ENCODE measurements at regions not wholly inside any gene's neighbourhood (a gene's known extent, or its start where the extent isn't known, plus 50 kb on each side); places are given as distances from the start of the nearest gene placed in this dataset.
"Not testable (repeated sequence)": the region's sequence is repeated elsewhere in the genome, so short reads cannot be mapped to it uniquely, and the experiment has no call there.

DNA sequence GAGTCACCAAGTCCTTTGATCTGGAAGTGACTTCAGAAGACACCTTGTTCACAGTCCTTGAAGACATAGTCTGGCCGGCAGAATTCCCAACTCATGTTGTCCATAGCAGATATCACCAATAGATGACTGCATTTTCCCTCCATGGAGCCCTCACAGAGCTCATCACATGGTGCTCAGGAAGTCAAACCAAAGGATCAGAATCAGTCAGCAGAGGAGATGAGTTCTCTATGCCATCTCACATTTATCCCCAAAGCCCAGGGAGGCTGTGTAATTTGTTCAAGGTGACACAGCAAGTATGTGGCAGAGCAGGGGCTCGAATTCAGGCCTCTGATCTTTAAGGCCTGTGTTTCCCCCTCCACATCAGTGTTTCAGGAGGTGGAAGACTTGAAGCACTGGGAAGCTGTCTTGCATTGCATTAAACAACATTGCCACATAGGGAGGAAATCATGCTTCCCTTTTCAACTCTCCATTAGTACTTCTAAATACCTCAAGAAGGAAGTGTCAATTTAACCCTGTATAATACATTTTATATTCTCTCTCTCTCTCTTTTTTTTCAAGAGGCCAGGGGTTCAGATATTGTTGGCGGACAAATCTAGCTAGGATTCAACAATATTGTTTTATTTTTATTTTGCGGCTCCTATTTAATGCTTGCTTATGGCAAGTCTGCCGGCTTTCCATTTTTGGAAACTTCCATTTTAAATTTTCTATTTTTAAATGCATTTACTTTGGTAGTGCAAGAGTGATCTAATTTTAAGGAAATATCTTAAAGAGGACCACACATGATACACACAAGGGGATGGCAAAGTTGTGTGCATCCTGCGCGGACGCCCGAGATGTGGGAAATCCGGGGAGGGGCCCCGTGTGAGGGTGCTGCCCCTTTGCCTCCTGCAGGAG is 61.9 kb downstream of the NPIPB5 start:
- not testable (repeated sequence) for H3K9me3 ChIP-seq (ENCODE audit: control insufficient read depth in 2 of 2, insufficient read depth in 1 of 2, low read depth in 1 of 2, low read length in 1 of 2); H3K27ac ChIP-seq (ENCODE audit: low read depth in 2 of 2, low read length in 1 of 2); H3K4me3 ChIP-seq (ENCODE audit: low read depth in 1 of 2, low read length in 2 of 2); H3K4me1 ChIP-seq (ENCODE audit: control insufficient read depth in 2 of 2, insufficient read depth in 2 of 2, low read length in 1 of 2); H3K27me3 ChIP-seq (ENCODE audit: control insufficient read depth in 1 of 2, insufficient read depth in 2 of 2, low read length in 2 of 2); H3K36me3 ChIP-seq (ENCODE audit: control insufficient read depth in 2 of 2, insufficient read depth in 2 of 2, low read length in 1 of 2)
- 68% methylated on average over 4 of the region's 11 CpGs for WGBS, 2 donors

- WGBS, 2 donors: no CpG with 5 or more reads among the region's 26 CpGs
- H3K27me3 ChIP-seq (ENCODE audit: control insufficient read depth in 1 of 2, insufficient read depth in 2 of 2, low read length in 2 of 2); H3K4me1 ChIP-seq (ENCODE audit: control insufficient read depth in 2 of 2, insufficient read depth in 2 of 2, low read length in 1 of 2); H3K9me3 ChIP-seq (ENCODE audit: control insufficient read depth in 2 of 2, insufficient read depth in 1 of 2, low read depth in 1 of 2, low read length in 1 of 2); H3K4me3 ChIP-seq (ENCODE audit: low read depth in 1 of 2, low read length in 2 of 2); H3K36me3 ChIP-seq (ENCODE audit: control insufficient read depth in 2 of 2, insufficient read depth in 2 of 2, low read length in 1 of 2); H3K27ac ChIP-seq (ENCODE audit: low read depth in 2 of 2, low read length in 1 of 2): not testable (repeated sequence)
These were observed 62.5 kb downstream of the NPIPB5 start for GRCh38 chr16:22573225-22573530.

DNA sequence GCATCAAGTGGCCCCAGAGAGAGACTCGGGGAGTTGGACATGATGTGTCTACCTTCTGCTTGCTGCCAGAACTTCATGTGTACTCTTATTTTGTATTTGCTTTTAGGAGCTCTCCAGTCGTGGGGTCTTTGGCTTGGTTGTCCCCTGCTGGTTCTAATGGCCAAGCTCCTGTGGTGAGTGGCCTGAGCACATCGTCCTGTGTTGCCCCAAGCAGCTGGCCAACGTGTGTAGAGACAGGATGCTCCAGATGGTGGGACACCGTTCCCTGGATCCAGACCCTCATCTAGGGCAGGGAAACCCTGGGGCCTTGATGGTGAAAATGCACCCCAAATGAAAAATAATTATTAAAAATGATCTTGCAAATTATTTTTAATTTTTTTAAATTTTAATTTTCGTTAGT is 65.8 kb downstream of the NPIPB5 start:
- not testable (repeated sequence) for H3K9me3 ChIP-seq (ENCODE audit: control insufficient read depth in 2 of 2, insufficient read depth in 1 of 2, low read depth in 1 of 2, low read length in 1 of 2); H3K27me3 ChIP-seq (ENCODE audit: control insufficient read depth in 1 of 2, insufficient read depth in 2 of 2, low read length in 2 of 2); H3K4me3 ChIP-seq (ENCODE audit: low read depth in 1 of 2, low read length in 2 of 2); H3K36me3 ChIP-seq (ENCODE audit: control insufficient read depth in 2 of 2, insufficient read depth in 2 of 2, low read length in 1 of 2); H3K27ac ChIP-seq (ENCODE audit: low read depth in 2 of 2, low read length in 1 of 2); H3K4me1 ChIP-seq (ENCODE audit: control insufficient read depth in 2 of 2, insufficient read depth in 2 of 2, low read length in 1 of 2)
- 67 to 68% methylated on average over 5 to 6 of the region's 6 CpGs for WGBS, 2 donors

DNA sequence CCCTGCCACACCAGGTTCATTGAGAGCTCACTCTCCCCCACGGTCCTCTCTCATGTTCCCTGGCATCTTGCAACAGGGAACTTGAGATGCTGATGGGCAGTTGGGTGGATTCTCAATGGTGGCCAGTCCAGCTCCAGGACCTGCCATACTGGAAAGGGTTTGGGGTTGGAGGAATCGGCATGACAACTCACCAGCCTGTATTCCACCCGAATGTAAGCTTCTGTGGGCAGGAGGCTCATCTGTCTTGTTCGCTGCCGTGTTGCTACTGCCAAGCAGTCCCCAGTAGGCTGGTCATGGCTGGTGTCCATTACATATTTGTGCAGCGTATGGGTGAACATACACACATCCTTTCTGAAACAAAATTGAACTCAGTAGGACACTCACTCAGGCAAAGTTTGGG is 72.5 kb downstream of the NPIPB5 start:
- not testable (repeated sequence) for H3K9me3 ChIP-seq (ENCODE audit: control insufficient read depth in 2 of 2, insufficient read depth in 1 of 2, low read depth in 1 of 2, low read length in 1 of 2); H3K4me1 ChIP-seq (ENCODE audit: control insufficient read depth in 2 of 2, insufficient read depth in 2 of 2, low read length in 1 of 2); H3K27me3 ChIP-seq (ENCODE audit: control insufficient read depth in 1 of 2, insufficient read depth in 2 of 2, low read length in 2 of 2); H3K36me3 ChIP-seq (ENCODE audit: control insufficient read depth in 2 of 2, insufficient read depth in 2 of 2, low read length in 1 of 2); H3K27ac ChIP-seq (ENCODE audit: low read depth in 2 of 2, low read length in 1 of 2); H3K4me3 ChIP-seq (ENCODE audit: low read depth in 1 of 2, low read length in 2 of 2)
- 88 to 93% methylated on average over 6 of the region's 6 CpGs for WGBS, 2 donors

- not testable (repeated sequence) for H3K27ac ChIP-seq (ENCODE audit: low read depth in 2 of 2, low read length in 1 of 2); H3K4me3 ChIP-seq (ENCODE audit: low read depth in 1 of 2, low read length in 2 of 2); H3K36me3 ChIP-seq (ENCODE audit: control insufficient read depth in 2 of 2, insufficient read depth in 2 of 2, low read length in 1 of 2); H3K27me3 ChIP-seq (ENCODE audit: control insufficient read depth in 1 of 2, insufficient read depth in 2 of 2, low read length in 2 of 2); H3K4me1 ChIP-seq (ENCODE audit: control insufficient read depth in 2 of 2, insufficient read depth in 2 of 2, low read length in 1 of 2); H3K9me3 ChIP-seq (ENCODE audit: control insufficient read depth in 2 of 2, insufficient read depth in 1 of 2, low read depth in 1 of 2, low read length in 1 of 2)
- 89 to 92% methylated on average over 1 of the region's 3 CpGs for WGBS, 2 donors
These were observed 73.8 kb downstream of the NPIPB5 start for GRCh38 chr16:22584459-22584858.

DNA sequence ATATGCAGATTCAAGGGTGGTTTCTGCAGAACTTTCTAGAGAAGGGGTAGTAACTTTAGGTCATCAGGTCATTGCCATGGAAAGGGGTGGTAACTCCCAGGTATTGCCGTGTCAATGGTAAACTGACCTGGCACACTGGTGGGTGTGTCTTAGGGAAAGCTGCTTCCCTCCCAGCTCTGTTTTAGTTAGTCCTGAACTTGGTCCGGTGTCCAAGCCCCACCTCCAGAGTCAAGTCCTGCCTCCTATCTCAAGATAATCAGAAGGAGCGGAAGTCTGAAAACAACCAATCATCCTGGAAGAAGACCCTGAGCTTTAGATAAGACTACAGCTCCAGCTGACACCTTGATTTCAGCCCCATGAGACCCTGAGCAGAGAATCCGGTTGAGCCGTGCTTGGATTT is 74.2 kb downstream of the NPIPB5 start:
- not testable (repeated sequence) for H3K4me1 ChIP-seq (ENCODE audit: control insufficient read depth in 2 of 2, insufficient read depth in 2 of 2, low read length in 1 of 2); H3K27ac ChIP-seq (ENCODE audit: low read depth in 2 of 2, low read length in 1 of 2); H3K9me3 ChIP-seq (ENCODE audit: control insufficient read depth in 2 of 2, insufficient read depth in 1 of 2, low read depth in 1 of 2, low read length in 1 of 2); H3K36me3 ChIP-seq (ENCODE audit: control insufficient read depth in 2 of 2, insufficient read depth in 2 of 2, low read length in 1 of 2); H3K27me3 ChIP-seq (ENCODE audit: control insufficient read depth in 1 of 2, insufficient read depth in 2 of 2, low read length in 2 of 2); H3K4me3 ChIP-seq (ENCODE audit: low read depth in 1 of 2, low read length in 2 of 2)
- WGBS, 2 donors: no CpG with 5 or more reads among the region's 5 CpGs

DNA sequence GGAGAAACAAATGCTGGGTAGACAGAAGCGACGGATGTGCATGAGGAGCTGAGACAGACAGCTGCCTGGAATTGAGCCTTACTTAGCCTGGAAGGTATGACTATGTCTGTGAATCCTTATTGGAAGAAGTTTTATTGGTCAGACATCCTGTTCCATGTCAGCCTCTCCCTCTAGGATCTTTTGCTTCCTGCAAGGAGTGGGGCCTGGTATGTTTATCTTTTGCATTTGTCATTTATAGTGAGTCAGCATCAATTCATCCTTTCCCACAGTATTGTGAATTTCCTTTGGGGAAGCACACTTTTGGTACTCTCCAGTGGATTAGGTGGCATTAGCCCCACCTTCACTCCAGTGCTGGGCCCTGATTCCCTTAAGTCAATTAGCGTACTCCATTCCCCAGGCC is 74.7 kb downstream of the NPIPB5 start:
- H3K4me3 ChIP-seq (ENCODE audit: low read depth in 1 of 2, low read length in 2 of 2); H3K4me1 ChIP-seq (ENCODE audit: control insufficient read depth in 2 of 2, insufficient read depth in 2 of 2, low read length in 1 of 2); H3K27me3 ChIP-seq (ENCODE audit: control insufficient read depth in 1 of 2, insufficient read depth in 2 of 2, low read length in 2 of 2); H3K36me3 ChIP-seq (ENCODE audit: control insufficient read depth in 2 of 2, insufficient read depth in 2 of 2, low read length in 1 of 2); H3K9me3 ChIP-seq (ENCODE audit: control insufficient read depth in 2 of 2, insufficient read depth in 1 of 2, low read depth in 1 of 2, low read length in 1 of 2); H3K27ac ChIP-seq (ENCODE audit: low read depth in 2 of 2, low read length in 1 of 2): not testable (repeated sequence)
- 86 to 92% methylated on average over 3 of the region's 3 CpGs for WGBS, 2 donors

DNA sequence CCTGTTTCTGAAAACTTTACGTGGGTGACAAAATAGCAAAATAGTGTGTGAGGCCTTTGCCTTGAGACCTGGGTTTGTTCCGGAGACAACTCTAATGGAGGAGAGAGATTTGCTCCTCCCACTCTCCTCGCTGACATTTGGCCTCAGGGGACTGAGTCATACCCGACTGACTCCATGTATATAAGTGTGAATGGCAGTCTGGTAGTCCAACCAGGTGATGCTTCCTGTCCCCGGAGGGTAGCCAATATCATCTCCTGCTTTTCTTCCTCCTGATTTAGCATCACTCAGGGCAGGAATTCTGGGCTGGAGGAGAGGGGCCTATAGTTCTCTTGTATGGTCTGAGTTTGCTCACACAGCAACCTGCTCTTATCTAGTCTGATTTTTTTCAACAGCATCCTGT is 76.0 kb downstream of the NPIPB5 start:
- not testable (repeated sequence) for H3K36me3 ChIP-seq (ENCODE audit: control insufficient read depth in 2 of 2, insufficient read depth in 2 of 2, low read length in 1 of 2); H3K4me1 ChIP-seq (ENCODE audit: control insufficient read depth in 2 of 2, insufficient read depth in 2 of 2, low read length in 1 of 2); H3K27ac ChIP-seq (ENCODE audit: low read depth in 2 of 2, low read length in 1 of 2); H3K9me3 ChIP-seq (ENCODE audit: control insufficient read depth in 2 of 2, insufficient read depth in 1 of 2, low read depth in 1 of 2, low read length in 1 of 2); H3K4me3 ChIP-seq (ENCODE audit: low read depth in 1 of 2, low read length in 2 of 2); H3K27me3 ChIP-seq (ENCODE audit: control insufficient read depth in 1 of 2, insufficient read depth in 2 of 2, low read length in 2 of 2)
- 64 to 67% methylated on average over 1 of the region's 5 CpGs for WGBS, 2 donors

- H3K27me3 ChIP-seq (ENCODE audit: control insufficient read depth in 1 of 2, insufficient read depth in 2 of 2, low read length in 2 of 2); H3K4me3 ChIP-seq (ENCODE audit: low read depth in 1 of 2, low read length in 2 of 2); H3K9me3 ChIP-seq (ENCODE audit: control insufficient read depth in 2 of 2, insufficient read depth in 1 of 2, low read depth in 1 of 2, low read length in 1 of 2); H3K4me1 ChIP-seq (ENCODE audit: control insufficient read depth in 2 of 2, insufficient read depth in 2 of 2, low read length in 1 of 2); H3K36me3 ChIP-seq (ENCODE audit: control insufficient read depth in 2 of 2, insufficient read depth in 2 of 2, low read length in 1 of 2); H3K27ac ChIP-seq (ENCODE audit: low read depth in 2 of 2, low read length in 1 of 2): not testable (repeated sequence)
- 88 to 89% methylated on average over 4 of the region's 4 CpGs for WGBS, 2 donors
These were observed 79.1 kb downstream of the NPIPB5 start for GRCh38 chr16:22589757-22590156.

GRCh38 chr16:22596445-22597045 is 85.9 kb downstream of the NPIPB5 start:
- H3K4me1 ChIP-seq (ENCODE audit: control insufficient read depth in 2 of 2, insufficient read depth in 2 of 2, low read length in 1 of 2); H3K9me3 ChIP-seq (ENCODE audit: control insufficient read depth in 2 of 2, insufficient read depth in 1 of 2, low read depth in 1 of 2, low read length in 1 of 2); H3K4me3 ChIP-seq (ENCODE audit: low read depth in 1 of 2, low read length in 2 of 2); H3K36me3 ChIP-seq (ENCODE audit: control insufficient read depth in 2 of 2, insufficient read depth in 2 of 2, low read length in 1 of 2); H3K27me3 ChIP-seq (ENCODE audit: control insufficient read depth in 1 of 2, insufficient read depth in 2 of 2, low read length in 2 of 2); H3K27ac ChIP-seq (ENCODE audit: low read depth in 2 of 2, low read length in 1 of 2): not testable (repeated sequence)
- WGBS, 2 donors: no CpG with 5 or more reads among the region's 8 CpGs
